Liver (tissue), 3 donors: ENCODE measurements at regions not wholly inside any gene's neighbourhood (a gene's known extent, or its start where the extent isn't known, plus 50 kb on each side); places are given as distances from the start of the nearest gene placed in this dataset.

ENCODE experiments used
- HNF4A ChIP-seq, 2 donors: conservative IDR thresholded peaks; 2 replicates each; pipeline ENCODE4 v1.6.1; 2016; ENCODE audit warnings: antibody characterized with exemption in 2 of 2, mild to moderate bottlenecking in 2 of 2
- JUND ChIP-seq, 2 donors: IDR thresholded peaks; 2 replicates each; pipeline ENCODE4 v1.6.1; 2016; ENCODE audit warnings: antibody characterized with exemption in 2 of 2
- RXRA ChIP-seq, 2 donors: IDR thresholded peaks; 2 replicates each; pipeline ENCODE4 v1.6.1; 2017 to 2018; ENCODE audit warnings: antibody characterized with exemption in 2 of 2, mild to moderate bottlenecking in 1 of 2
- SP1 ChIP-seq: IDR thresholded peaks from 2 replicates; pipeline ENCODE4 v1.6.1; 2018; ENCODE audit warnings: antibody characterized with exemption, mild to moderate bottlenecking
- TAF1 ChIP-seq: conservative IDR thresholded peaks from 2 replicates; pipeline ENCODE4 v1.6.1; 2016; ENCODE audit warnings: antibody characterized with exemption, mild to moderate bottlenecking
- TF ChIP-seq, protein P1 (sequence below): fragments of 150-350 bp; IDR thresholded peaks from 2 replicates; pipeline ENCODE4 v1.5.1; 2017; ENCODE audit warnings: improper control_type of control experiment, low read depth, low read length; ENCODE audit not compliant: missing input control
- TF ChIP-seq, protein P2 (sequence below): IDR thresholded peaks from 2 replicates; pipeline ENCODE4 v1.6.1; 2016; ENCODE audit warnings: antibody characterized with exemption, mild to moderate bottlenecking
- TF ChIP-seq, protein P3 (sequence below): IDR thresholded peaks from 2 replicates; pipeline ENCODE4 v1.6.1; 2016; ENCODE audit warnings: antibody characterized with exemption
- TF ChIP-seq, protein P4 (sequence below): IDR thresholded peaks from 2 replicates; pipeline ENCODE4 v1.6.1; 2016; ENCODE audit warnings: antibody characterized with exemption
- donor health status: healthy.
- donor health status: healthy.

DNA sequence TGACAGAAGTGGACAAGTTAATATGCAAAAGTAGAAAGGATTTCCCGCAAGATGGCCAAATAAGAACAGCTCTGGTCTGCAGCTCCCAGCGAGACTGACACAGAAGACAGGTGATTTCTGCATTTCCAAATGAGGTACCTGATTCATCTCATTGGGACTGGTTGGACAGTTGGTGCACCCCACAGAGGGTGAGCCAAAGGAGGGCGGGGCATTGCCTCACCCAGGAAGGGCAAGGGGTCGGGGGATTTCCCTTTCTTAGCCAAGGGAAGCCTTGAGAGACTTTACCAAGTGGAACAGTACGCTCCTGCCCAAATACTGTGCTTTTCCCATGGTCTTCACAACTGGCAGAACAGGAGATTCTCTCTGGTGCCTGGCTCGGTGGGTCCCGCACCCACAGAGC, 191.3 kb downstream of the ALG10B start:
- TF ChIP-seq, protein P1, sequence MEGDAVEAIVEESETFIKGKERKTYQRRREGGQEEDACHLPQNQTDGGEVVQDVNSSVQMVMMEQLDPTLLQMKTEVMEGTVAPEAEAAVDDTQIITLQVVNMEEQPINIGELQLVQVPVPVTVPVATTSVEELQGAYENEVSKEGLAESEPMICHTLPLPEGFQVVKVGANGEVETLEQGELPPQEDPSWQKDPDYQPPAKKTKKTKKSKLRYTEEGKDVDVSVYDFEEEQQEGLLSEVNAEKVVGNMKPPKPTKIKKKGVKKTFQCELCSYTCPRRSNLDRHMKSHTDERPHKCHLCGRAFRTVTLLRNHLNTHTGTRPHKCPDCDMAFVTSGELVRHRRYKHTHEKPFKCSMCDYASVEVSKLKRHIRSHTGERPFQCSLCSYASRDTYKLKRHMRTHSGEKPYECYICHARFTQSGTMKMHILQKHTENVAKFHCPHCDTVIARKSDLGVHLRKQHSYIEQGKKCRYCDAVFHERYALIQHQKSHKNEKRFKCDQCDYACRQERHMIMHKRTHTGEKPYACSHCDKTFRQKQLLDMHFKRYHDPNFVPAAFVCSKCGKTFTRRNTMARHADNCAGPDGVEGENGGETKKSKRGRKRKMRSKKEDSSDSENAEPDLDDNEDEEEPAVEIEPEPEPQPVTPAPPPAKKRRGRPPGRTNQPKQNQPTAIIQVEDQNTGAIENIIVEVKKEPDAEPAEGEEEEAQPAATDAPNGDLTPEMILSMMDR = no peak
- TF ChIP-seq, protein P2, sequence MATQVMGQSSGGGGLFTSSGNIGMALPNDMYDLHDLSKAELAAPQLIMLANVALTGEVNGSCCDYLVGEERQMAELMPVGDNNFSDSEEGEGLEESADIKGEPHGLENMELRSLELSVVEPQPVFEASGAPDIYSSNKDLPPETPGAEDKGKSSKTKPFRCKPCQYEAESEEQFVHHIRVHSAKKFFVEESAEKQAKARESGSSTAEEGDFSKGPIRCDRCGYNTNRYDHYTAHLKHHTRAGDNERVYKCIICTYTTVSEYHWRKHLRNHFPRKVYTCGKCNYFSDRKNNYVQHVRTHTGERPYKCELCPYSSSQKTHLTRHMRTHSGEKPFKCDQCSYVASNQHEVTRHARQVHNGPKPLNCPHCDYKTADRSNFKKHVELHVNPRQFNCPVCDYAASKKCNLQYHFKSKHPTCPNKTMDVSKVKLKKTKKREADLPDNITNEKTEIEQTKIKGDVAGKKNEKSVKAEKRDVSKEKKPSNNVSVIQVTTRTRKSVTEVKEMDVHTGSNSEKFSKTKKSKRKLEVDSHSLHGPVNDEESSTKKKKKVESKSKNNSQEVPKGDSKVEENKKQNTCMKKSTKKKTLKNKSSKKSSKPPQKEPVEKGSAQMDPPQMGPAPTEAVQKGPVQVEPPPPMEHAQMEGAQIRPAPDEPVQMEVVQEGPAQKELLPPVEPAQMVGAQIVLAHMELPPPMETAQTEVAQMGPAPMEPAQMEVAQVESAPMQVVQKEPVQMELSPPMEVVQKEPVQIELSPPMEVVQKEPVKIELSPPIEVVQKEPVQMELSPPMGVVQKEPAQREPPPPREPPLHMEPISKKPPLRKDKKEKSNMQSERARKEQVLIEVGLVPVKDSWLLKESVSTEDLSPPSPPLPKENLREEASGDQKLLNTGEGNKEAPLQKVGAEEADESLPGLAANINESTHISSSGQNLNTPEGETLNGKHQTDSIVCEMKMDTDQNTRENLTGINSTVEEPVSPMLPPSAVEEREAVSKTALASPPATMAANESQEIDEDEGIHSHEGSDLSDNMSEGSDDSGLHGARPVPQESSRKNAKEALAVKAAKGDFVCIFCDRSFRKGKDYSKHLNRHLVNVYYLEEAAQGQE = no peak
- TF ChIP-seq TAF1 (no peak), HNF4A (conservative IDR thresholded peaks at IDR 0.05) (no peak), RXRA (IDR thresholded peaks at IDR 0.05) (no peak), JUND (IDR thresholded peaks at IDR 0.05) (no peak), SP1 (no peak)
- TF ChIP-seq, protein P3, sequence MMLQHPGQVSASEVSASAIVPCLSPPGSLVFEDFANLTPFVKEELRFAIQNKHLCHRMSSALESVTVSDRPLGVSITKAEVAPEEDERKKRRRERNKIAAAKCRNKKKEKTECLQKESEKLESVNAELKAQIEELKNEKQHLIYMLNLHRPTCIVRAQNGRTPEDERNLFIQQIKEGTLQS = no peak
- TF ChIP-seq, protein P4, sequence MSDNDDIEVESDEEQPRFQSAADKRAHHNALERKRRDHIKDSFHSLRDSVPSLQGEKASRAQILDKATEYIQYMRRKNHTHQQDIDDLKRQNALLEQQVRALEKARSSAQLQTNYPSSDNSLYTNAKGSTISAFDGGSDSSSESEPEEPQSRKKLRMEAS = no peak
